Endodermal cell (in vitro differentiated cells): ENCODE measurements at regions not wholly inside any gene's neighbourhood (a gene's known extent, or its start where the extent isn't known, plus 50 kb on each side); places are given as distances from the start of the nearest gene placed in this dataset.
A peak's percentile ranks its signal among the peaks of the same experiment; 100 is the strongest.

Experiments
- DNase-seq: peaks from one replicate; pipeline ENCODE4 v3.0.0-alpha.2; 2017
- H3K27ac ChIP-seq: 2 replicates; pipeline ENCODE4 v1.5.1; 2013; ENCODE audit warnings: mild to moderate bottlenecking, low read depth, low read length, moderate library complexity
- H3K27me3 ChIP-seq: 2 replicates; pipeline ENCODE4 v1.6.1; 2013; ENCODE audit warnings: mild to moderate bottlenecking, low read length, moderate library complexity; ENCODE audit not compliant: insufficient read depth, control insufficient read depth, poor library complexity, severe bottlenecking
- H3K36me3 ChIP-seq: 2 replicates; pipeline ENCODE4 v1.7.0; 2013; ENCODE audit warnings: mild to moderate bottlenecking, low read length, moderate library complexity; ENCODE audit not compliant: control insufficient read depth, insufficient read depth
- H3K4me1 ChIP-seq: one replicate; pipeline ENCODE4 v1.7.0; 2013; ENCODE audit warnings: low read length; ENCODE audit not compliant: control insufficient read depth, insufficient read depth
- H3K4me3 ChIP-seq: 2 replicates; pipeline ENCODE4 v1.5.1; 2013; ENCODE audit warnings: mild to moderate bottlenecking, low read length, moderate library complexity
- H3K9ac ChIP-seq: 2 replicates; pipeline ENCODE4 v1.6.1; 2013; ENCODE audit warnings: mild to moderate bottlenecking, low read length, moderate library complexity; ENCODE audit not compliant: poor library complexity, severe bottlenecking; ENCODE audit errors: extremely low read depth
- H3K9me3 ChIP-seq: 2 replicates; pipeline ENCODE4 v1.6.1; 2013; ENCODE audit warnings: mild to moderate bottlenecking, low read length, moderate library complexity; ENCODE audit not compliant: control insufficient read depth
- H3K27ac Mint-ChIP-seq: 2 replicates; pipeline ENCODE4 v1.8.0; 2020; ENCODE audit warnings: mixed read lengths
- H3K27me3 Mint-ChIP-seq: 2 replicates; pipeline ENCODE4 v1.8.0; 2021; ENCODE audit warnings: mild to moderate bottlenecking, mixed read lengths; ENCODE audit not compliant: insufficient read depth
- H3K36me3 Mint-ChIP-seq: 2 replicates; pipeline ENCODE4 v1.8.0; 2020; ENCODE audit warnings: low read depth, mixed read lengths
- H3K4me1 Mint-ChIP-seq: 2 replicates; pipeline ENCODE4 v1.8.0; 2020; ENCODE audit warnings: mixed read lengths
- H3K4me3 Mint-ChIP-seq: 2 replicates; pipeline ENCODE4 v1.8.0; 2020; ENCODE audit warnings: mild to moderate bottlenecking, moderate library complexity, mixed read lengths
- H3K9me3 Mint-ChIP-seq: 2 replicates; pipeline ENCODE4 v1.8.0; 2020; ENCODE audit warnings: mild to moderate bottlenecking, mixed read lengths
- CTCF ChIP-seq: fragments of 200-600 bp; sonication (generic); conservative IDR thresholded peaks from 2 replicates; pipeline ENCODE4 v1.5.0; 2021; ENCODE audit warnings: antibody characterized with exemption, mild to moderate bottlenecking
- WGBS, 2 experiments: methylation state at CpG; one replicate each; pipeline versions ENCODE4 v1.1.5 to v1.1.7; 2013; ENCODE audit warnings: missing lambda C conversion rate in 2 of 2, mixed read lengths in 1 of 2; ENCODE audit not compliant: insufficient coverage in 1 of 2, insufficient read length in 1 of 2; 5-methylcytosine and 5-hydroxymethylcytosine counted together

DNA sequence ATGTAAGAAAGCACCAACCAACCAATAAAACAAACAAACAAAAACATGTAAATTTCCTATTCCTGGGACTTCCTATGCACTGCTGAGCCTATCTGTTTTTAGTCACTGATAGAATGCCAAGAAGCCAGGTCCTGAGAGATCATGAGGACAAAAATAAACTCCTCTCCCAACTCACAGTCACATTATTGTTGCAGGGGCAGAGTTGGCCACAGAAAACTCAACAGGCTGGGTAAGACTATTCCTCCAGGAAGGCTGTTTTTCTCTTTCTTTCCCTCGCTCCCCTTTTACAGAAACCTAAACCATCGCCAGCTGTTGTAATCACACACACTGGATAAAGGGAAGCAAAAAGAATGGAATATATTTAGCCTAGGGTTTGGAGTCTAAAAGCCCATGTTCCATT lies 55.8 kb upstream of the METAP2 start:
- 89% methylated on average over 2 of the region's 2 CpGs; no CpG with 5 or more reads in 1 of the 2 experiments for WGBS, 2 experiments
- H3K27ac ChIP-seq = no peak overlapping the region
- no peaks in the 10 kb centered on the region for H3K36me3 ChIP-seq
- no peak for TF ChIP-seq CTCF
- Mint-ChIP-seq H3K36me3 (no peaks in the 10 kb centered on the region), H3K4me1 (peaks cover 2% of the 10 kb centered on the region), H3K4me3 (no peak overlapping the region), H3K27ac (no peak overlapping the region), H3K27me3 (no peaks in the 10 kb centered on the region), H3K9me3 (no peaks in the 10 kb centered on the region)
- no peak overlapping the region for H3K9ac ChIP-seq
- no peaks in the 10 kb centered on the region for H3K9me3 ChIP-seq
- H3K27me3 ChIP-seq = no peaks in the 10 kb centered on the region
- DNase-seq = peak; percentile 16
- no peak overlapping the region for H3K4me3 ChIP-seq
- no peaks in the 10 kb centered on the region for H3K4me1 ChIP-seq
